ENCODE measurements at regions not wholly inside any gene's neighbourhood (a gene's known extent, or its start where the extent isn't known, plus 50 kb on each side); places are given as distances from the start of the nearest gene placed in this dataset.

DNA sequence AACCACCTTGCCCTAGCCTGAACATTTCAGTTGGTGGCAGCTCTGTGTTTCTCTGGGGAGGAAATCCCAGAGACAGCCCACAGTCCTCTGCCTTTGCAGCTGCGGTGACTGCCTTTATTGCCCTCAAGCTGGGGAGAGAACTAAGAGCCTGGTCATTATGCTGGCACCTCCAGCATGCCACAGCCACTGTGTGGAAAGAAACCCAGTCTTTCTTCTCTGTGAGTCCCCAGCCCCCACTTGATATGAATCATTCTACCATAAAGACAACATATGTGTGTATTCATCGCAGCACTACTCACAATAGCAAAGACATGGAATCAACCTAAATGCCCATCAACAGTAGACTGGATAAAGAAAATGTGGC, 82.3 kb upstream of the RNF217 start (continued):
- TF ChIP-seq PRDM6 (tag by site-specific recombination; IDR thresholded peaks at IDR 0.05), result no peak
- TF ChIP-seq ZXDB (tag by site-specific recombination; IDR thresholded peaks at IDR 0.05), result no peak
- TF ChIP-seq ZNF596 (tag by site-specific recombination; IDR thresholded peaks at IDR 0.05), result no peak
- no peak for TF ChIP-seq SP7 (tag by site-specific recombination; IDR thresholded peaks at IDR 0.05)
- TF ChIP-seq ZNF16 (tag by site-specific recombination; IDR thresholded peaks at IDR 0.05; ENCODE audit: low read depth), result no peak
- TF ChIP-seq ZNF501 (tag by site-specific recombination; IDR thresholded peaks at IDR 0.05), result no peak
- TF ChIP-seq, protein P1, sequence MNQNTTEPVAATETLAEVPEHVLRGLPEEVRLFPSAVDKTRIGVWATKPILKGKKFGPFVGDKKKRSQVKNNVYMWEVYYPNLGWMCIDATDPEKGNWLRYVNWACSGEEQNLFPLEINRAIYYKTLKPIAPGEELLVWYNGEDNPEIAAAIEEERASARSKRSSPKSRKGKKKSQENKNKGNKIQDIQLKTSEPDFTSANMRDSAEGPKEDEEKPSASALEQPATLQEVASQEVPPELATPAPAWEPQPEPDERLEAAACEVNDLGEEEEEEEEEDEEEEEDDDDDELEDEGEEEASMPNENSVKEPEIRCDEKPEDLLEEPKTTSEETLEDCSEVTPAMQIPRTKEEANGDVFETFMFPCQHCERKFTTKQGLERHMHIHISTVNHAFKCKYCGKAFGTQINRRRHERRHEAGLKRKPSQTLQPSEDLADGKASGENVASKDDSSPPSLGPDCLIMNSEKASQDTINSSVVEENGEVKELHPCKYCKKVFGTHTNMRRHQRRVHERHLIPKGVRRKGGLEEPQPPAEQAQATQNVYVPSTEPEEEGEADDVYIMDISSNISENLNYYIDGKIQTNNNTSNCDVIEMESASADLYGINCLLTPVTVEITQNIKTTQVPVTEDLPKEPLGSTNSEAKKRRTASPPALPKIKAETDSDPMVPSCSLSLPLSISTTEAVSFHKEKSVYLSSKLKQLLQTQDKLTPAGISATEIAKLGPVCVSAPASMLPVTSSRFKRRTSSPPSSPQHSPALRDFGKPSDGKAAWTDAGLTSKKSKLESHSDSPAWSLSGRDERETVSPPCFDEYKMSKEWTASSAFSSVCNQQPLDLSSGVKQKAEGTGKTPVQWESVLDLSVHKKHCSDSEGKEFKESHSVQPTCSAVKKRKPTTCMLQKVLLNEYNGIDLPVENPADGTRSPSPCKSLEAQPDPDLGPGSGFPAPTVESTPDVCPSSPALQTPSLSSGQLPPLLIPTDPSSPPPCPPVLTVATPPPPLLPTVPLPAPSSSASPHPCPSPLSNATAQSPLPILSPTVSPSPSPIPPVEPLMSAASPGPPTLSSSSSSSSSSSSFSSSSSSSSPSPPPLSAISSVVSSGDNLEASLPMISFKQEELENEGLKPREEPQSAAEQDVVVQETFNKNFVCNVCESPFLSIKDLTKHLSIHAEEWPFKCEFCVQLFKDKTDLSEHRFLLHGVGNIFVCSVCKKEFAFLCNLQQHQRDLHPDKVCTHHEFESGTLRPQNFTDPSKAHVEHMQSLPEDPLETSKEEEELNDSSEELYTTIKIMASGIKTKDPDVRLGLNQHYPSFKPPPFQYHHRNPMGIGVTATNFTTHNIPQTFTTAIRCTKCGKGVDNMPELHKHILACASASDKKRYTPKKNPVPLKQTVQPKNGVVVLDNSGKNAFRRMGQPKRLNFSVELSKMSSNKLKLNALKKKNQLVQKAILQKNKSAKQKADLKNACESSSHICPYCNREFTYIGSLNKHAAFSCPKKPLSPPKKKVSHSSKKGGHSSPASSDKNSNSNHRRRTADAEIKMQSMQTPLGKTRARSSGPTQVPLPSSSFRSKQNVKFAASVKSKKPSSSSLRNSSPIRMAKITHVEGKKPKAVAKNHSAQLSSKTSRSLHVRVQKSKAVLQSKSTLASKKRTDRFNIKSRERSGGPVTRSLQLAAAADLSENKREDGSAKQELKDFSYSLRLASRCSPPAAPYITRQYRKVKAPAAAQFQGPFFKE (tag by site-specific recombination; IDR thresholded peaks at IDR 0.05; ENCODE audit: borderline replicate concordance), result no peak

GRCh38 chr6:124881898-124882578, 80.2 kb upstream of the RNF217 start:
- Histone ChIP-seq H3K36me3 (ENCODE audit: control insufficient read depth in 2 of 2, insufficient read depth in 1 of 2, low read length in 2 of 2) (no peaks in the 10 kb centered on the region), H3K4me1 (ENCODE audit: control insufficient read depth, insufficient read depth, low read length) (0 out of 2 replicates have a peak, but pooled peaks cover 4% of the 10 kb centered on the region), H3K4me3 (ENCODE audit: low read depth, low read length) (no peak overlapping the region), H3K9me3 (ENCODE audit: control insufficient read depth, insufficient read depth, low read depth, low read length) (no peaks in the 10 kb centered on the region), H3K27ac (ENCODE audit: extremely low read depth, low read depth, low read length) (no peak overlapping the region)
- ChIA-PET CTCF (interaction anchor here (0.6 to 1.1 kb wide), 2 partner anchors 12 to 24 kb away, joined by 3 to 5 read pairs; no protein-coding TSS in a partner anchor), POLR2A (no interaction called here)
- TF ChIP-seq ZNF664 (tag by site-specific recombination; IDR thresholded peaks at IDR 0.05) (no peak), TCF7L2 (IDR thresholded peaks at IDR 0.05; ENCODE audit: borderline replicate concordance, low read depth, low read length) (peak; percentile 64; the same call in 1 of the 2 replicates)

- ChIA-PET CTCF (no interaction called here), POLR2A (no interaction called here)
- H3K27ac ChIP-seq (ENCODE audit: extremely low read depth, low read depth, low read length), result no peak overlapping the region
- H3K36me3 ChIP-seq (ENCODE audit: control insufficient read depth in 2 of 2, insufficient read depth in 1 of 2, low read length in 2 of 2), result no peaks in the 10 kb centered on the region
- no peak for TF ChIP-seq ZNF600 (tag by site-specific recombination; IDR thresholded peaks at IDR 0.05)
- TF ChIP-seq ZBTB10 (tag by site-specific recombination; IDR thresholded peaks at IDR 0.05), result no peak
- peak; percentile 71; the same call in 1 of the 2 replicates for TF ChIP-seq ZNF366 (tag by site-specific recombination; conservative IDR thresholded peaks at IDR 0.05)
- 0 out of 2 replicates have a peak, but pooled peaks have one; percentile 43 for TF ChIP-seq PRDM1 (tag by site-specific recombination; IDR thresholded peaks at IDR 0.05)
- TF ChIP-seq ZNF16 (tag by site-specific recombination; IDR thresholded peaks at IDR 0.05; ENCODE audit: low read depth), result no peak
- no peaks in the 10 kb centered on the region for H3K9me3 ChIP-seq (ENCODE audit: control insufficient read depth, insufficient read depth, low read depth, low read length)
- H3K4me1 ChIP-seq (ENCODE audit: control insufficient read depth, insufficient read depth, low read length), result 0 out of 2 replicates have a peak, but pooled peaks cover 4% of the 10 kb centered on the region
- H3K4me3 ChIP-seq (ENCODE audit: low read depth, low read length), result no peak overlapping the region
These were observed 79.5 kb upstream of the RNF217 start for GRCh38 chr6:124882579-124883393.

Measured in HEK293 (cell line).